Kidney epithelial cell (primary cell): ENCODE measurements at regions not wholly inside any gene's neighbourhood (a gene's known extent, or its start where the extent isn't known, plus 50 kb on each side); places are given as distances from the start of the nearest gene placed in this dataset.

ENCODE experiments used
- DNase-seq: peaks from one replicate; pipeline ENCODE4 v3.0.0-alpha.2; 2010; ENCODE audit warnings: low read depth
- H3K27me3 ChIP-seq: 2 replicates; pipeline ENCODE4 v1.6.0; 2011; ENCODE audit warnings: low read length; ENCODE audit not compliant: control insufficient read depth, insufficient read depth
- H3K36me3 ChIP-seq: 2 replicates; pipeline ENCODE4 v1.5.1; 2011; ENCODE audit warnings: low read length; ENCODE audit not compliant: control insufficient read depth, insufficient read depth
- H3K4me3 ChIP-seq: 2 replicates; pipeline ENCODE4 v1.5.1; 2011; ENCODE audit warnings: low read depth, mild to moderate bottlenecking, control low read depth, low read length
- CTCF ChIP-seq: IDR thresholded peaks from 2 replicates; pipeline ENCODE4 v1.5.1; 2011; ENCODE audit warnings: mild to moderate bottlenecking, moderate library complexity, low read length, control low read depth, inconsistent platforms; ENCODE audit not compliant: insufficient read depth, poor library complexity, severe bottlenecking

GRCh38 chr4:179871726-179872125 is 2371.5 kb upstream of the TENM3 start:
- Histone ChIP-seq H3K4me3 (no peak overlapping the region), H3K36me3 (no peaks in the 10 kb centered on the region), H3K27me3 (no peaks in the 10 kb centered on the region)
- no peak for TF ChIP-seq CTCF
- DNase-seq: no peak

- DNase-seq: no peak
- Histone ChIP-seq H3K36me3 (no peaks in the 10 kb centered on the region), H3K4me3 (no peak overlapping the region), H3K27me3 (no peaks in the 10 kb centered on the region)
- no peak for TF ChIP-seq CTCF
Measured at GRCh38 chr4:179872755-179873154, 2370.4 kb upstream of the TENM3 start.

DNA sequence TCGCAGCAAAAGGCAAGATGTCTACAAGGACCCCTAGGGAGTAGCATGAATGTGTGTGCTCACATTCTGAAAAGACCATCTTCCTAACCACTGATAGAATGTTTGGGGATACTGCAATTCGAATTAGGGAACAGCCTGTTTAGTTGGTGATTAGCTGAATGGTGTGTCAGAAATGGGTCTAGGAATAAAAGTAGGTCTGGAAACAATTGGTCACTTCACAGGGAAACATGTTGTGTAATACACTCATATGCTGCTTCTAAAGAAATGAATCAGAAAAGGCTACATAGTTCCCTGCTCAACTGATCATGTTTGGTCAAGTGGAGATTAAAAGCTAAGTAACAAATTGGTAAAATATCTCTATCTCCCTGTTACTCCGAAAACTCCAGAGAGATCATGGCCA is 2362.4 kb upstream of the TENM3 start:
- no peak for DNase-seq
- no peaks in the 10 kb centered on the region for H3K27me3 ChIP-seq
- no peak for TF ChIP-seq CTCF
- no peak overlapping the region for H3K4me3 ChIP-seq
- H3K36me3 ChIP-seq: no peaks in the 10 kb centered on the region

GRCh38 chr4:179894066-179894778 is 2349.0 kb upstream of the TENM3 start:
- H3K4me3 ChIP-seq: no peak overlapping the region
- DNase-seq: no peak
- no peaks in the 10 kb centered on the region for H3K27me3 ChIP-seq
- TF ChIP-seq CTCF: no peak
- no peaks in the 10 kb centered on the region for H3K36me3 ChIP-seq

DNA sequence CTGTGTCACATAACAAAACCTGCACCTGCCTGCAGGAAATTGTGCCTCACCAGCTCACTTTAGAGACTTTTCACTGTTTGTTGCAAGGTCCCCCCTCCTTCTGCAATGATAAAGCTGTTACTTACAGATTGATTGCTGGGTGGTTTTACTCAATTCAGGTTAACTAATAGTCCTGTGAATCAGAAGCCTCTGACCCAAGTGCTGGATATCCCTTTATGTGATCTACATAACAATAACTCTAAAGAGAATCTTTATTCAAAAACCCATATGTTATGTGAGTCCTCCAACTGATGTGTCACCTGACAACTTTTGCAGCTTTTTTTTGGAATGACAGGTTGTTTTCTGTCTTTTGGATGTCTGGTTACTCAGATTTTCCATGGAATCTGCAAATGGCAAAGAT is 2323.6 kb upstream of the TENM3 start:
- Histone ChIP-seq H3K4me3 (no peak overlapping the region), H3K36me3 (no peaks in the 10 kb centered on the region), H3K27me3 (no peaks in the 10 kb centered on the region)
- TF ChIP-seq CTCF: no peak
- DNase-seq: no peak

DNA sequence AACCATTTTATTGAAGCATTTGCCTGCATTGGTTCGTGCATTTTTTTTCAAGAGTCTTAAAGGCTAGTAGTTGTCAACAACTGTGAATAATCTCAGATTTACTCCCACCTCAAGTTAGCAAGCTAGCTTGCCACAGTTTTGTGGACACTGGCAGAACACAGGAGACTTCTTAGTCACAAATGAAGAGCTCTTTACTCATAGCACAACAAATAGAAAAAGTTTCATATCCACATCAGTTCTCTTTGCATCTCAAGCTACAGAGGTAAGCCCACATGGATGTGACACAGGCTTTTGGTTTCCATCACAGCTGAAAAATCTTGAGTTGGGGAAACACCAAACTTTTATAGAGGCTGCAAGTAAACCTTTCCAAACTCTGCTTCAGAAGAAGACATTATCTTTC is 2315.7 kb upstream of the TENM3 start:
- DNase-seq: no peak
- no peaks in the 10 kb centered on the region for H3K27me3 ChIP-seq
- no peaks in the 10 kb centered on the region for H3K36me3 ChIP-seq
- H3K4me3 ChIP-seq: no peak overlapping the region
- TF ChIP-seq CTCF: no peak
